ENCODE measurements at regions not wholly inside any gene's neighbourhood (a gene's known extent, or its start where the extent isn't known, plus 50 kb on each side); places are given as distances from the start of the nearest gene placed in this dataset.

- dilution Hi-C loops (cut with HindIII; ENCODE audit: low sequenced_read_pairs, unreplicated experiment), result no loop called here
- intact Hi-C loops (cut with micrococcal nuclease), result no loop called here
Measured at GRCh38 chrX:25819879-25820278, 318.3 kb upstream of the MAGEB18 start.

More at GRCh38 chrX:25819879-25820278, 318.3 kb upstream of the MAGEB18 start:
- Histone ChIP-seq H3K4me3 (ENCODE audit: insufficient read depth, low read depth, low read length) (no peak overlapping the region), H3K27me3 (ENCODE audit: control insufficient read depth, insufficient read depth, low read length) (no peaks in the 10 kb centered on the region), H3K56ac (ENCODE audit: extremely low read depth, insufficient read depth, low read length) (no peak overlapping the region), H2BK5ac (ENCODE audit: low read depth, low read length, poor library complexity, severe bottlenecking) (no peak overlapping the region), H2AK5ac (ENCODE audit: low read depth, low read length) (no peak overlapping the region), H2BK15ac (ENCODE audit: low read depth, low read length) (no peak overlapping the region), H3K9me3 (ENCODE audit: control insufficient read depth, insufficient read depth, low read length) (no peaks in the 10 kb centered on the region), H4K91ac (ENCODE audit: insufficient read depth, low read depth, low read length) (no peak overlapping the region), H3K4me2 (ENCODE audit: low read depth, low read length) (no peak overlapping the region), H2AFZ (replicated peaks; ENCODE audit: low read length, poor library complexity) (no peak overlapping the region), H4K20me1 (ENCODE audit: insufficient read depth, low read length) (no peaks in the 10 kb centered on the region), H3K9ac (ENCODE audit: low read depth, low read length) (no peak overlapping the region), H3K4ac (ENCODE audit: low read depth, low read length) (no peak overlapping the region), H3K18ac (ENCODE audit: low read depth, low read length) (no peak overlapping the region), H2BK120ac (ENCODE audit: low read depth, low read length) (no peak overlapping the region), H3K4me1 (ENCODE audit: control insufficient read depth, insufficient read depth, low read length) (no peaks in the 10 kb centered on the region), H4K5ac (ENCODE audit: low read depth, low read length) (no peak overlapping the region), H3K14ac (replicated peaks; ENCODE audit: low read depth, low read length) (no peak overlapping the region), H3K23ac (ENCODE audit: low read depth, low read length) (no peak overlapping the region), H3K27ac (ENCODE audit: insufficient read depth, low read length) (no peak overlapping the region), H2BK20ac (ENCODE audit: low read depth, low read length) (no peak overlapping the region), H4K8ac (ENCODE audit: low read depth in 2 of 2, low read length in 2 of 2) (no peak overlapping the region), H2AK9ac (replicated peaks; ENCODE audit: low read depth, low read length, poor library complexity) (no peak overlapping the region), H3K36me3 (ENCODE audit: control insufficient read depth, insufficient read depth, low read length) (no peaks in the 10 kb centered on the region), H3K9me1 (ENCODE audit: insufficient read depth, low read length) (no peaks in the 10 kb centered on the region), H3K79me1 (ENCODE audit: low read depth in 1 of 2, low read length in 2 of 2) (no peaks in the 10 kb centered on the region)
- BruUV-seq (replicated peaks), result no TSS peak
- ATAC-seq (ENCODE audit: low read depth), result no peak
- DNase-seq, result no peak
- CTCF ChIA-PET, result no interaction called here
- TF ChIP-seq NFE2L2 (IDR thresholded peaks at IDR 0.05; ENCODE audit: low read depth, low read length) (no peak), CEBPB (IDR thresholded peaks at IDR 0.05; ENCODE audit: low read depth, low read length) (no peak), MAFK (IDR thresholded peaks at IDR 0.05; ENCODE audit: low read depth, low read length) (no peak), USF2 (IDR thresholded peaks at IDR 0.05; ENCODE audit: low read depth, low read length) (no peak), RCOR1 (IDR thresholded peaks at IDR 0.05; ENCODE audit: insufficient replicate concordance, low read length) (no peak), ELK1 (IDR thresholded peaks at IDR 0.05; ENCODE audit: borderline replicate concordance, low read depth, low read length) (no peak), MAZ (IDR thresholded peaks at IDR 0.05; ENCODE audit: borderline replicate concordance, low read depth, low read length) (no peak), FOS (IDR thresholded peaks at IDR 0.05; ENCODE audit: low read depth, low read length) (no peak), MXI1 (IDR thresholded peaks at IDR 0.05; ENCODE audit: borderline replicate concordance, low read depth, low read length) (no peak), RAD21 (IDR thresholded peaks at IDR 0.05; ENCODE audit: low read length) (no peak), SMC3 (IDR thresholded peaks at IDR 0.05; ENCODE audit: low read depth, low read length) (no peak), CHD1 (IDR thresholded peaks at IDR 0.05; ENCODE audit: low read depth, low read length) (no peak), BHLHE40 (IDR thresholded peaks at IDR 0.05; ENCODE audit: low read depth, low read length) (no peak), POLR2A (IDR thresholded peaks at IDR 0.05; ENCODE audit: low read depth, low read length) (no peak), CTCF (conservative IDR thresholded peaks at IDR 0.05; ENCODE audit: low read depth, low read length) (no peak), RFX5 (IDR thresholded peaks at IDR 0.05; ENCODE audit: low read depth, low read length) (no peak)
- no CpG with 5 or more reads among the region's 3 CpGs for WGBS, 2 experiments (ENCODE audit: extremely low coverage in 2 of 2, insufficient read length in 1 of 2)
- POLR2A ChIA-PET (ENCODE audit: unreplicated experiment), result no interaction called here
- in situ Hi-C loops (cut with MboI; ENCODE audit: low sequenced_read_pairs), result no loop called here

All from IMR-90 (cell line).